Activated T-helper 1 cell treated with Interleukin-2 at 50 U/mL for 16 hours (primary cell): ENCODE measurements at regions not wholly inside any gene's neighbourhood (a gene's known extent, or its start where the extent isn't known, plus 50 kb on each side); places are given as distances from the start of the nearest gene placed in this dataset.
"Not testable (repeated sequence)": the region's sequence is repeated elsewhere in the genome, so short reads cannot be mapped to it uniquely, and the experiment has no call there.

Experiments
- DNase-seq: peaks from one replicate; pipeline ENCODE4 v3.0.0-alpha.2; 2020; ENCODE audit warnings: low read depth

- DNase-seq, result no peak
Measured at GRCh38 chr13:27327633-27328032, 57.0 kb downstream of the RASL11A start.

- DNase-seq, result no peak
Measured at GRCh38 chr13:27329210-27329609, 58.6 kb downstream of the RASL11A start.

GRCh38 chr13:27334774-27335435 lies 64.3 kb downstream of the RASL11A start:
- no peak for DNase-seq

- no peak for DNase-seq
Measured at GRCh38 chr13:27336014-27336673, 65.5 kb downstream of the RASL11A start.

GRCh38 chr13:27338207-27338606 lies 67.6 kb downstream of the RASL11A start:
- no peak for DNase-seq

- no peak for DNase-seq
Measured at GRCh38 chr13:27338816-27339215, 68.2 kb downstream of the RASL11A start.

GRCh38 chr13:27339299-27339698 lies 68.7 kb downstream of the RASL11A start:
- DNase-seq, result no peak

GRCh38 chr13:27341616-27342015 lies 71.0 kb downstream of the RASL11A start:
- DNase-seq, result no peak

GRCh38 chr13:27347211-27347772 lies 76.7 kb downstream of the RASL11A start:
- DNase-seq, result no peak

GRCh38 chr13:27348461-27348860 lies 76.0 kb upstream of the GTF3A start:
- no peak for DNase-seq

GRCh38 chr13:27349458-27349857 lies 75.0 kb upstream of the GTF3A start:
- DNase-seq, result no peak

- DNase-seq, result not testable (repeated sequence)
Measured at GRCh38 chr13:27350825-27351224, 73.6 kb upstream of the GTF3A start.

GRCh38 chr13:27352698-27353097 lies 71.7 kb upstream of the GTF3A start:
- DNase-seq, result no peak

GRCh38 chr13:27353166-27353583 lies 71.2 kb upstream of the GTF3A start:
- no peak for DNase-seq

GRCh38 chr13:27353708-27354107 lies 70.7 kb upstream of the GTF3A start:
- no peak for DNase-seq

GRCh38 chr13:27354379-27354778 lies 70.0 kb upstream of the GTF3A start:
- no peak for DNase-seq

- no peak for DNase-seq
Measured at GRCh38 chr13:27355894-27356293, 68.5 kb upstream of the GTF3A start.

- no peak for DNase-seq
Measured at GRCh38 chr13:27358420-27358819, 66.0 kb upstream of the GTF3A start.

GRCh38 chr13:27359199-27359821 lies 65.1 kb upstream of the GTF3A start:
- peak; percentile 34 for DNase-seq

- no peak for DNase-seq
Measured at GRCh38 chr13:27360562-27360961, 63.9 kb upstream of the GTF3A start.

GRCh38 chr13:27362064-27362751 lies 62.2 kb upstream of the GTF3A start:
- DNase-seq, result peak; percentile 60

- DNase-seq, result not testable (repeated sequence)
Measured at GRCh38 chr13:27363637-27364036, 60.8 kb upstream of the GTF3A start.
